ENCODE measurements at regions not wholly inside any gene's neighbourhood (a gene's known extent, or its start where the extent isn't known, plus 50 kb on each side); places are given as distances from the start of the nearest gene placed in this dataset.

- TF ChIP-seq, protein P1, sequence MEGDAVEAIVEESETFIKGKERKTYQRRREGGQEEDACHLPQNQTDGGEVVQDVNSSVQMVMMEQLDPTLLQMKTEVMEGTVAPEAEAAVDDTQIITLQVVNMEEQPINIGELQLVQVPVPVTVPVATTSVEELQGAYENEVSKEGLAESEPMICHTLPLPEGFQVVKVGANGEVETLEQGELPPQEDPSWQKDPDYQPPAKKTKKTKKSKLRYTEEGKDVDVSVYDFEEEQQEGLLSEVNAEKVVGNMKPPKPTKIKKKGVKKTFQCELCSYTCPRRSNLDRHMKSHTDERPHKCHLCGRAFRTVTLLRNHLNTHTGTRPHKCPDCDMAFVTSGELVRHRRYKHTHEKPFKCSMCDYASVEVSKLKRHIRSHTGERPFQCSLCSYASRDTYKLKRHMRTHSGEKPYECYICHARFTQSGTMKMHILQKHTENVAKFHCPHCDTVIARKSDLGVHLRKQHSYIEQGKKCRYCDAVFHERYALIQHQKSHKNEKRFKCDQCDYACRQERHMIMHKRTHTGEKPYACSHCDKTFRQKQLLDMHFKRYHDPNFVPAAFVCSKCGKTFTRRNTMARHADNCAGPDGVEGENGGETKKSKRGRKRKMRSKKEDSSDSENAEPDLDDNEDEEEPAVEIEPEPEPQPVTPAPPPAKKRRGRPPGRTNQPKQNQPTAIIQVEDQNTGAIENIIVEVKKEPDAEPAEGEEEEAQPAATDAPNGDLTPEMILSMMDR (IDR thresholded peaks at IDR 0.05; ENCODE audit: low read depth, low read length, missing control alignments) = no peak
- DNase-seq = peak; percentile 8
- in situ Hi-C loops (cut with HindIII; ENCODE audit: low pct_ligation_motif_present, low sequenced_read_pairs) = no loop called here
These were observed 141.7 kb downstream of the GADD45G start for GRCh38 chr9:89746385-89747116.

GRCh38 chr9:89747596-89747995, 142.8 kb downstream of the GADD45G start:
- no peak overlapping the region for H3K4me3 ChIP-seq (ENCODE audit: low read depth, low read length)
- no peaks in the 10 kb centered on the region for H3K27me3 ChIP-seq (replicated peaks)
- TF ChIP-seq, protein P1 (IDR thresholded peaks at IDR 0.05; ENCODE audit: low read depth, low read length, missing control alignments) = no peak
- DNase-seq = no peak
- H3K36me3 ChIP-seq (replicated peaks) = no peaks in the 10 kb centered on the region
- no peak overlapping the region for H3K27ac ChIP-seq
- in situ Hi-C loops (cut with HindIII; ENCODE audit: low pct_ligation_motif_present, low sequenced_read_pairs) = no loop called here

More at GRCh38 chr9:89746385-89747116, 141.7 kb downstream of the GADD45G start:
- Histone ChIP-seq H3K4me3 (ENCODE audit: low read depth, low read length) (no peak overlapping the region), H3K36me3 (replicated peaks) (no peaks in the 10 kb centered on the region), H3K27ac (no peak overlapping the region), H3K27me3 (replicated peaks) (no peaks in the 10 kb centered on the region)

DNA sequence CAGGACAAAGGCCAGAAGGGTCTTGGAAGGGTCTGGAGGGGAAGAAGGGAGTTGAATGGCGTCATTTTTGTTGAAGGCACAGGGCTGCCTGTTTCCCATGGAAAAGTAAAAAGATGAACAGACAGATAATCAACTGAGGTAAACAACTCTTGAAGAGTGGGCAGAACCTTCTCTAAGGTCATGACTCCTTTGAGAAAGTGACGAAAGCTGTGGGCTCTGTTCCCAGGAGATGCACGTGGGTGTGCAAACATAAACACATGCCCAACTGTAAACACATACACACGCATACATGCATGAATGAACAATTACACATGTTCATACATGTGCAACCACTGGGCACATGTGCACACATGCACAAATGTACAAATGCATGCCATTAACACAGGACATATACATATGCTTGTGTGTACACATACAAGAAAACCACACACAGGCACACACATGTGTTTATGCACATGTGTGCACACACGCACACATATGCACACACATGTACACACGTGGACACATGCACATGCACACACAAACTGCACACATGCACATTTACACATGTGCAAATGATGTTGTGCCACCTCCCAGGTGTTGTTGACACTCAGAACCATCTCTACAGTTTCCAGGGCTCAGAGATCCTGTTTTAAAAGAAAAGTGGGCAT, 143.3 kb downstream of the GADD45G start:
- no peak overlapping the region for H3K4me3 ChIP-seq (ENCODE audit: low read depth, low read length)
- TF ChIP-seq, protein P1 (IDR thresholded peaks at IDR 0.05; ENCODE audit: low read depth, low read length, missing control alignments) = no peak
- no peak for DNase-seq
- no peaks in the 10 kb centered on the region for H3K36me3 ChIP-seq (replicated peaks)
- in situ Hi-C loops (cut with HindIII; ENCODE audit: low pct_ligation_motif_present, low sequenced_read_pairs) = no loop called here
- no peaks in the 10 kb centered on the region for H3K27me3 ChIP-seq (replicated peaks)
- no peak overlapping the region for H3K27ac ChIP-seq

GRCh38 chr9:89748831-89749499, 144.2 kb downstream of the GADD45G start:
- in situ Hi-C loops (cut with HindIII; ENCODE audit: low pct_ligation_motif_present, low sequenced_read_pairs) = no loop called here
- H3K4me3 ChIP-seq (ENCODE audit: low read depth, low read length) = no peak overlapping the region
- no peak overlapping the region for H3K27ac ChIP-seq
- TF ChIP-seq, protein P1 (IDR thresholded peaks at IDR 0.05; ENCODE audit: low read depth, low read length, missing control alignments) = no peak
- no peaks in the 10 kb centered on the region for H3K36me3 ChIP-seq (replicated peaks)
- no peaks in the 10 kb centered on the region for H3K27me3 ChIP-seq (replicated peaks)
- no peak for DNase-seq

GRCh38 chr9:89749500-89750116, 144.8 kb downstream of the GADD45G start:
- DNase-seq = no peak
- H3K4me3 ChIP-seq (ENCODE audit: low read depth, low read length) = no peak overlapping the region
- in situ Hi-C loops (cut with HindIII; ENCODE audit: low pct_ligation_motif_present, low sequenced_read_pairs) = no loop called here

More at GRCh38 chr9:89749500-89750116, 144.8 kb downstream of the GADD45G start:
- TF ChIP-seq, protein P1 (IDR thresholded peaks at IDR 0.05; ENCODE audit: low read depth, low read length, missing control alignments) = no peak
- H3K36me3 ChIP-seq (replicated peaks) = no peaks in the 10 kb centered on the region
- no peaks in the 10 kb centered on the region for H3K27me3 ChIP-seq (replicated peaks)
- no peak overlapping the region for H3K27ac ChIP-seq

Data from brain microvascular endothelial cell (primary cell).